ENCODE measurements at regions not wholly inside any gene's neighbourhood (a gene's known extent, or its start where the extent isn't known, plus 50 kb on each side); places are given as distances from the start of the nearest gene placed in this dataset.

DNA sequence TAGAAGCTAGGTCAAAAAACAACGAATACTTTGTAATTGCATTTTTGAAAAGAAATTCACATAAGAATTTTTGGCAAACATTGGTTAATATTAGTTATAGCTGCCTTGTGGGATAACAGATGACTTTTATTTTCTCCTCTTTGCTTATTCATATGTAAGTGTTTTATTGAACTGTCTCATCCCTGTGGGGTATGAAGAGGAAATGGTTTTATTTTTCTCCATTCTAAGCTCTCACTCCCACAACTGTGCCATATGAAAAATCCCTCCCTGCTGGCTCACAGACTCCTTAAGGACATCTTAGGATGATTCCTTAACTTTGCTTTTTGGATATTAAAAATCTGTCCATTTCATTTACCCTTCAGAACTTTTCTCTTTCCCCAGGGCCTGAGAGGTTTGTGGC lies 300.6 kb downstream of the PPP1R2C start:
- TF ChIP-seq, protein P1, sequence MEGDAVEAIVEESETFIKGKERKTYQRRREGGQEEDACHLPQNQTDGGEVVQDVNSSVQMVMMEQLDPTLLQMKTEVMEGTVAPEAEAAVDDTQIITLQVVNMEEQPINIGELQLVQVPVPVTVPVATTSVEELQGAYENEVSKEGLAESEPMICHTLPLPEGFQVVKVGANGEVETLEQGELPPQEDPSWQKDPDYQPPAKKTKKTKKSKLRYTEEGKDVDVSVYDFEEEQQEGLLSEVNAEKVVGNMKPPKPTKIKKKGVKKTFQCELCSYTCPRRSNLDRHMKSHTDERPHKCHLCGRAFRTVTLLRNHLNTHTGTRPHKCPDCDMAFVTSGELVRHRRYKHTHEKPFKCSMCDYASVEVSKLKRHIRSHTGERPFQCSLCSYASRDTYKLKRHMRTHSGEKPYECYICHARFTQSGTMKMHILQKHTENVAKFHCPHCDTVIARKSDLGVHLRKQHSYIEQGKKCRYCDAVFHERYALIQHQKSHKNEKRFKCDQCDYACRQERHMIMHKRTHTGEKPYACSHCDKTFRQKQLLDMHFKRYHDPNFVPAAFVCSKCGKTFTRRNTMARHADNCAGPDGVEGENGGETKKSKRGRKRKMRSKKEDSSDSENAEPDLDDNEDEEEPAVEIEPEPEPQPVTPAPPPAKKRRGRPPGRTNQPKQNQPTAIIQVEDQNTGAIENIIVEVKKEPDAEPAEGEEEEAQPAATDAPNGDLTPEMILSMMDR (IDR thresholded peaks at IDR 0.05), result no peak
- TF ChIP-seq POLR2A (IDR thresholded peaks at IDR 0.05), result no peak

All from heart left ventricle (tissue), 13 donors.